ENCODE measurements at regions not wholly inside any gene's neighbourhood (a gene's known extent, or its start where the extent isn't known, plus 50 kb on each side); places are given as distances from the start of the nearest gene placed in this dataset.
"Not testable (repeated sequence)": the region's sequence is repeated elsewhere in the genome, so short reads cannot be mapped to it uniquely, and the experiment has no call there.

- no peak for ATAC-seq
These were observed 1375.4 kb downstream of the ZPLD1 start for GRCh38 chr3:103810167-103810566.

- no peak for ATAC-seq
These were observed 1379.1 kb downstream of the ZPLD1 start for GRCh38 chr3:103813955-103814354.

- ATAC-seq: no peak
These were observed 1383.6 kb downstream of the ZPLD1 start for GRCh38 chr3:103818398-103818797.

GRCh38 chr3:103818800-103819199, 1384.0 kb downstream of the ZPLD1 start:
- ATAC-seq: no peak

- no peak for ATAC-seq
These were observed 1390.8 kb downstream of the ZPLD1 start for GRCh38 chr3:103825586-103825985.

- ATAC-seq: no peak
These were observed 1395.0 kb downstream of the ZPLD1 start for GRCh38 chr3:103829723-103830326.

- no peak for ATAC-seq
These were observed 1412.6 kb downstream of the ZPLD1 start for GRCh38 chr3:103847081-103848062.

- no peak for ATAC-seq
These were observed 1417.0 kb downstream of the ZPLD1 start for GRCh38 chr3:103851793-103852192.

GRCh38 chr3:103862415-103862814, 1427.6 kb downstream of the ZPLD1 start:
- ATAC-seq: no peak

GRCh38 chr3:103863381-103863780, 1428.6 kb downstream of the ZPLD1 start:
- ATAC-seq: no peak

GRCh38 chr3:103866113-103866512, 1431.3 kb downstream of the ZPLD1 start:
- ATAC-seq: no peak

GRCh38 chr3:103873021-103873420, 1438.2 kb downstream of the ZPLD1 start:
- ATAC-seq: no peak

GRCh38 chr3:103873897-103874545, 1439.2 kb downstream of the ZPLD1 start:
- ATAC-seq: no peak

- ATAC-seq: not testable (repeated sequence)
These were observed 1447.0 kb downstream of the ZPLD1 start for GRCh38 chr3:103881809-103882208.

GRCh38 chr3:103889675-103890074, 1454.9 kb downstream of the ZPLD1 start:
- no peak for ATAC-seq

- no peak for ATAC-seq
These were observed 1459.5 kb downstream of the ZPLD1 start for GRCh38 chr3:103894162-103894822.

GRCh38 chr3:103899328-103899727, 1464.5 kb downstream of the ZPLD1 start:
- no peak for ATAC-seq

- ATAC-seq: no peak
These were observed 1461.7 kb upstream of the ALCAM start for GRCh38 chr3:103904991-103905390.

- ATAC-seq: no peak
These were observed 1460.4 kb upstream of the ALCAM start for GRCh38 chr3:103906304-103906703.

- ATAC-seq: no peak
These were observed 1459.9 kb upstream of the ALCAM start for GRCh38 chr3:103906808-103907207.

GRCh38 chr3:103907567-103907966, 1459.1 kb upstream of the ALCAM start:
- ATAC-seq: no peak

- ATAC-seq: no peak
These were observed 1457.3 kb upstream of the ALCAM start for GRCh38 chr3:103909395-103909794.

- no peak for ATAC-seq
These were observed 1448.4 kb upstream of the ALCAM start for GRCh38 chr3:103918336-103918735.
